Osteoblast (primary cell): ENCODE measurements at regions not wholly inside any gene's neighbourhood (a gene's known extent, or its start where the extent isn't known, plus 50 kb on each side); places are given as distances from the start of the nearest gene placed in this dataset.

Experiments
- DNase-seq: peaks from one replicate; pipeline ENCODE4 v3.0.0; 2011; ENCODE audit warnings: low spot score, mixed read lengths; ENCODE audit not compliant: insufficient read length; ENCODE audit errors: missing footprints
- H2AFZ ChIP-seq: 2 replicates; pipeline ENCODE4 v1.6.0; 2011; ENCODE audit warnings: mild to moderate bottlenecking, low read length
- H3K27ac ChIP-seq: 2 replicates; pipeline ENCODE4 v1.5.1; 2011; ENCODE audit warnings: mild to moderate bottlenecking, low read depth, low read length, moderate library complexity
- H3K27me3 ChIP-seq: 2 replicates; pipeline ENCODE4 v1.6.0; 2012; ENCODE audit warnings: mild to moderate bottlenecking, control low read depth, inconsistent platforms, low read length, moderate library complexity; ENCODE audit not compliant: insufficient read depth
- H3K36me3 ChIP-seq: 2 replicates; pipeline ENCODE4 v1.5.1; 2011; ENCODE audit warnings: mild to moderate bottlenecking, low read length, control low read depth, moderate library complexity; ENCODE audit not compliant: insufficient read depth
- H3K4me1 ChIP-seq: 2 replicates; pipeline ENCODE4 v1.5.1; 2011; ENCODE audit warnings: mild to moderate bottlenecking, low read length, control low read depth, moderate library complexity; ENCODE audit not compliant: insufficient read depth
- H3K4me2 ChIP-seq: 2 replicates; pipeline ENCODE4 v1.6.0; 2011; ENCODE audit warnings: mild to moderate bottlenecking, low read length; ENCODE audit not compliant: insufficient read depth
- H3K4me3 ChIP-seq: fragments of 200-600 bp; sonication (generic); 3 replicates; pipeline ENCODE4 v1.5.1; 2012; ENCODE audit warnings: mild to moderate bottlenecking, low read length, inconsistent platforms; ENCODE audit not compliant: insufficient read depth
- H3K79me2 ChIP-seq: 2 replicates; pipeline ENCODE4 v1.6.0; 2012; ENCODE audit warnings: mild to moderate bottlenecking, low read length, control low read depth, inconsistent platforms; ENCODE audit not compliant: insufficient read depth
- H3K9me3 ChIP-seq: 2 replicates; pipeline ENCODE4 v1.5.1; 2011; ENCODE audit warnings: low read depth, low read length, control low read depth
- H4K20me1 ChIP-seq: 2 replicates; pipeline ENCODE4 v1.6.0; 2012; ENCODE audit warnings: mild to moderate bottlenecking, low read length, control low read depth; ENCODE audit not compliant: insufficient read depth
- CTCF ChIP-seq: IDR thresholded peaks from 2 replicates; pipeline ENCODE4 v1.5.1; 2011; ENCODE audit warnings: mild to moderate bottlenecking, low read depth, low read length, moderate library complexity; ENCODE audit errors: extremely low read depth

DNA sequence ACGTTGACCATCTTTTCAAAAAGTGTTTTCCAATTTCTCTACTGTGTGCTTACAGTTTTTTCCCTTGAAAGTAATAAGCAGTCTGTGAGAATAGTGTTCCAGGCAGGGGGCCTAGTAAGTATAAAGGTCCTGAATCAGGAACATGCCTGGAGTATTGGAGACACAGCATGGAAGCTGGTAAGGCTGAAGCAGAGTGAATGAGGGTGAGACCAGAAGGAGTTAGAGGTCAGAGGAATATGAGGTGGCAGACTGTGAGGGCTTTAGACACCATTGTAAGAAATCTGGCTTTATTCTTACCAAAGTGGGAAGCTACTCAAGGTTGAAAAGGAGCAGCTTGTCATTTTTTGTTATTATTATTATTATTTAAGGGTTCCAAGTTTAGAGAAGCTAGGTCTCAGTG, 107.4 kb downstream of the CT47B1 start:
- H3K4me3 ChIP-seq, result no peak overlapping the region
- H3K4me2 ChIP-seq, result no peak overlapping the region
- no peaks in the 10 kb centered on the region for H3K27me3 ChIP-seq
- no peak for TF ChIP-seq CTCF
- H2AFZ ChIP-seq, result no peak overlapping the region
- no peaks in the 10 kb centered on the region for H4K20me1 ChIP-seq
- H3K27ac ChIP-seq, result peak overlapping the region; percentile 32
- H3K36me3 ChIP-seq, result no peaks in the 10 kb centered on the region
- no peaks in the 10 kb centered on the region for H3K9me3 ChIP-seq
- peaks cover 7% of the 10 kb centered on the region for H3K4me1 ChIP-seq
- no peak for DNase-seq
- no peaks in the 10 kb centered on the region for H3K79me2 ChIP-seq

- H3K36me3 ChIP-seq, result no peaks in the 10 kb centered on the region
- H3K4me1 ChIP-seq, result no peaks in the 10 kb centered on the region
- H3K4me3 ChIP-seq, result no peak overlapping the region
- no peak overlapping the region for H3K27ac ChIP-seq
- no peak for DNase-seq
- TF ChIP-seq CTCF, result no peak
- no peak overlapping the region for H3K4me2 ChIP-seq
- H4K20me1 ChIP-seq, result no peaks in the 10 kb centered on the region
- H3K79me2 ChIP-seq, result no peaks in the 10 kb centered on the region
- no peaks in the 10 kb centered on the region for H3K9me3 ChIP-seq
- H2AFZ ChIP-seq, result no peak overlapping the region
- H3K27me3 ChIP-seq, result no peaks in the 10 kb centered on the region
These were observed 112.4 kb downstream of the CT47B1 start for GRCh38 chrX:120763269-120763668.

- Histone ChIP-seq H3K9me3 (no peaks in the 10 kb centered on the region), H3K4me1 (no peaks in the 10 kb centered on the region), H3K36me3 (no peaks in the 10 kb centered on the region), H3K27me3 (no peaks in the 10 kb centered on the region), H3K27ac (peak overlapping the region; percentile 71), H3K4me2 (no peak overlapping the region), H3K4me3 (no peak overlapping the region), H4K20me1 (no peaks in the 10 kb centered on the region), H3K79me2 (no peaks in the 10 kb centered on the region), H2AFZ (peak overlapping the region; percentile 5)
- DNase-seq, result no peak
- no peak for TF ChIP-seq CTCF
These were observed 113.9 kb downstream of the CT47B1 start for GRCh38 chrX:120761810-120762209.

DNA sequence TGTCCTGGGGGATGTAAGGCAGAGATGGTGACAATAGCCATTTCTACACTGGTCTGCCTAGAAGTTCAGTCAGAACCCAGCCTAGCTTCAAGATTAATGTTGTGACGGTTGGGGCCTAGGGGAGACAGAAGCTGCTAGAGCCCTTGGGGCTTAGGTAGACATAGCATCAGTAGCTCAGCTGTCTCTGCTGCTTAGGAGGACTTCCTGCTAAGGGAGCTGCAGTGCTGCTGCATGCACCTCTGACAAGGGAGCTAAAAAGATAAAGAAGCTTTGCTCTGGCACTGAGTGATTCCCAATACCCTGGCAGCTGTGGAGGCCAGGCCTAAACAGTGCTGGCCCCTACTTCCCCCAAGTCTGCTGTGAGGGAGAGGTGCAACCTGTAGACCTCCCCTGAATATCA, 116.0 kb downstream of the CT47B1 start:
- Histone ChIP-seq H3K9me3 (no peaks in the 10 kb centered on the region), H3K36me3 (no peaks in the 10 kb centered on the region), H3K4me3 (no peak overlapping the region), H2AFZ (no peak overlapping the region), H3K4me1 (no peaks in the 10 kb centered on the region), H3K27me3 (no peaks in the 10 kb centered on the region), H3K4me2 (no peak overlapping the region), H4K20me1 (no peaks in the 10 kb centered on the region), H3K27ac (no peak overlapping the region), H3K79me2 (no peaks in the 10 kb centered on the region)
- TF ChIP-seq CTCF, result no peak
- no peak for DNase-seq
